Lower lobe of right lung (tissue), 2 donors: ENCODE measurements at regions not wholly inside any gene's neighbourhood (a gene's known extent, or its start where the extent isn't known, plus 50 kb on each side); places are given as distances from the start of the nearest gene placed in this dataset.
A peak's percentile ranks its signal among the peaks of the same experiment; 100 is the strongest.

Source experiments
- ATAC-seq, 2 donors: fragments of 200-7000 bp; cut with Tn5 transposase; one replicate each; pipeline ENCODE4 v1.9.1; 2020 to 2022; ENCODE audit warnings: mild to moderate bottlenecking in 2 of 2, moderate library complexity in 2 of 2
- DNase-seq: peaks from one replicate; pipeline ENCODE4 v3.0.0-alpha.2; 2020
- H3K27ac ChIP-seq: fragments of 200-600 bp; one replicate; pipeline ENCODE4 v1.8.0; 2022
- H3K27me3 ChIP-seq: fragments of 200-600 bp; one replicate; pipeline ENCODE4 v1.8.0; 2022; ENCODE audit warnings: low read depth
- H3K36me3 ChIP-seq: fragments of 200-600 bp; one replicate; pipeline ENCODE4 v1.8.0; 2022; ENCODE audit warnings: mild to moderate bottlenecking
- H3K4me1 ChIP-seq: fragments of 200-600 bp; one replicate; pipeline ENCODE4 v1.8.0; 2022
- H3K4me3 ChIP-seq: fragments of 200-600 bp; one replicate; pipeline ENCODE4 v1.8.0; 2022; ENCODE audit warnings: mild to moderate bottlenecking
- H3K9me3 ChIP-seq: fragments of 200-600 bp; one replicate; pipeline ENCODE4 v1.8.0; 2022
- intact Hi-C: fragments of 100-400 bp; cut with DNase I; formaldehyde crosslinking; loops from one replicate; pipeline ENCODE4 v1.11.0; 2022
- TF ChIP-seq, protein P1 (sequence below): fragments of 200-600 bp; IDR thresholded peaks from one replicate; pipeline ENCODE4 v1.8.0; 2022; ENCODE audit warnings: antibody characterized with exemption, mild to moderate bottlenecking
- donor health status: DM: no; HTN: yes; CAD: no; lungs with severe emphysema.

GRCh38 chr22:49349841-49350381, 477.8 kb downstream of the BRD1 start:
- H3K36me3 ChIP-seq, result no peaks in the 10 kb centered on the region
- TF ChIP-seq, protein P1, sequence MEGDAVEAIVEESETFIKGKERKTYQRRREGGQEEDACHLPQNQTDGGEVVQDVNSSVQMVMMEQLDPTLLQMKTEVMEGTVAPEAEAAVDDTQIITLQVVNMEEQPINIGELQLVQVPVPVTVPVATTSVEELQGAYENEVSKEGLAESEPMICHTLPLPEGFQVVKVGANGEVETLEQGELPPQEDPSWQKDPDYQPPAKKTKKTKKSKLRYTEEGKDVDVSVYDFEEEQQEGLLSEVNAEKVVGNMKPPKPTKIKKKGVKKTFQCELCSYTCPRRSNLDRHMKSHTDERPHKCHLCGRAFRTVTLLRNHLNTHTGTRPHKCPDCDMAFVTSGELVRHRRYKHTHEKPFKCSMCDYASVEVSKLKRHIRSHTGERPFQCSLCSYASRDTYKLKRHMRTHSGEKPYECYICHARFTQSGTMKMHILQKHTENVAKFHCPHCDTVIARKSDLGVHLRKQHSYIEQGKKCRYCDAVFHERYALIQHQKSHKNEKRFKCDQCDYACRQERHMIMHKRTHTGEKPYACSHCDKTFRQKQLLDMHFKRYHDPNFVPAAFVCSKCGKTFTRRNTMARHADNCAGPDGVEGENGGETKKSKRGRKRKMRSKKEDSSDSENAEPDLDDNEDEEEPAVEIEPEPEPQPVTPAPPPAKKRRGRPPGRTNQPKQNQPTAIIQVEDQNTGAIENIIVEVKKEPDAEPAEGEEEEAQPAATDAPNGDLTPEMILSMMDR, result no peak
- no peak overlapping the region for H3K27ac ChIP-seq
- H3K4me3 ChIP-seq, result no peak overlapping the region
- peak; percentile 36 for DNase-seq
- peaks cover 25% of the 10 kb centered on the region for H3K27me3 ChIP-seq
- ATAC-seq, result peak; percentile 16 to 19
- no peaks in the 10 kb centered on the region for H3K4me1 ChIP-seq
- intact Hi-C loops, result no loop called here
- H3K9me3 ChIP-seq, result no peaks in the 10 kb centered on the region

GRCh38 chr22:49349181-49349835, 478.4 kb downstream of the BRD1 start:
- ATAC-seq (no peak), DNase-seq (peak; percentile 28)
- Histone ChIP-seq H3K4me3 (no peak overlapping the region), H3K9me3 (no peaks in the 10 kb centered on the region), H3K36me3 (no peaks in the 10 kb centered on the region), H3K27ac (no peak overlapping the region), H3K27me3 (peaks cover 28% of the 10 kb centered on the region), H3K4me1 (no peaks in the 10 kb centered on the region)
- TF ChIP-seq, protein P1, result no peak
- intact Hi-C loops, result no loop called here

DNA sequence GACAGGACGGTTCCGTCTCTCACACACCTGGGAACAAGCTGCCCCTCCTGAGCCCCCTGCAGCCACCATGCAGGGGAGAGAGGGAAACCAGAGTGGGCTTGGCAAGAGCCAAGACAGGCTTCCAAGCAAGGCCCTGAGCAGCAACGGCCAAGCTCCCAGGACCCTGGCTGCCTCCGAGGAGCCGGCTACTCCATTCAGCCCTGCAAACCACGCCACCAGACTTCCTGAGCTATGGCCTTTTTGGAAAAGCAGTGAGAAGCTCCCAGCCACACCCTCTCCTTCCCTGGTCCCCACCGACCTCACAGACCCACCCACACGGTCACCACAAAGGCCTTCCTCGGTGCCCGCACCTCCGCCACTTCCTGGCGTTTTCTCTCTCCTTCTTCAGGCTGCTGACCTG, 479.0 kb downstream of the BRD1 start:
- H3K27ac ChIP-seq, result no peak overlapping the region
- peaks cover 28% of the 10 kb centered on the region for H3K27me3 ChIP-seq
- no peak for ATAC-seq
- no peak overlapping the region for H3K4me3 ChIP-seq
- TF ChIP-seq, protein P1, result no peak
- no peaks in the 10 kb centered on the region for H3K9me3 ChIP-seq
- DNase-seq, result peak; percentile 26
- intact Hi-C loops, result no loop called here
- H3K36me3 ChIP-seq, result no peaks in the 10 kb centered on the region
- no peaks in the 10 kb centered on the region for H3K4me1 ChIP-seq

DNA sequence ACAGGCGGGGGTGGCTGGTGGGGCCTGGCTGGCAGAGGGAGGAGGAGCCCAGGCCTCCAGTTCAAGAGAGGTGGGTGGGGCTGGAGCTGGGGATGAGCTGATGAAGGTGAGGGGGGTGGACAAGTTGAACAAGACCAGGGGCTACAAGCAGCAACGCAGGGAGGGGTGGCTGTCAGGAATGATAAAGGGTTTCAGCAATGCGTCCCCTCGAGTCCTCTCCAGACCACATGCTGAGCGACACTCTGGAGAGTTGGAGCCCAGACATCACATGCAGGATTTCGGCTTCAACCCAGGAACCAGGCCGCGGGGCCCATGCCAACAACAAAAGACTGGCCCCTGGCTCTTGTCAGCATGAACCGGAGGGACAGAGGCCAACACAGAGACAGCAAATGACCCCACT, 480.3 kb downstream of the BRD1 start:
- DNase-seq, result peak; percentile 8
- H3K4me1 ChIP-seq, result no peaks in the 10 kb centered on the region
- no peaks in the 10 kb centered on the region for H3K9me3 ChIP-seq
- ATAC-seq, result no peak
- H3K4me3 ChIP-seq, result no peak overlapping the region
- TF ChIP-seq, protein P1, result no peak
- intact Hi-C loops, result no loop called here
- peaks cover 22% of the 10 kb centered on the region for H3K27me3 ChIP-seq
- no peaks in the 10 kb centered on the region for H3K36me3 ChIP-seq
- H3K27ac ChIP-seq, result no peak overlapping the region

DNA sequence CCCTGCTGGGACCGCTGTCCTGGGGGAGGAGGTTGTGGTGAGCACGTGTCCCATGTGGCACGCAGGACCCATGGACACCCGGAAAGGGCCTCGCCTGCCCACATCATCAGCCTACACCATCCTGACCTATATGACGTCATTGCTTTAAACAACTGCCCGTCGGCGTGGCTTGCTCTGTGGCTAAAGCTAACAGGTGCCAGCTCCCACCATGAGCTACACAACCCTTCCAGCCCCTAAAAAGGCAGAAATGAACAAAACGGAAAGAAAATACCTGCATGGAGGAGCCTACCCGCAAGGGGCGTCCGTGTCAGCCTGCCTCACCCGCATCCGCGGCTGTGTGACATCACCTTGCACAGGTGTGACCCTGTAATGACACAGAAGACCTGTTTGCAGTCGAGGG, 481.8 kb downstream of the BRD1 start:
- Histone ChIP-seq H3K36me3 (no peaks in the 10 kb centered on the region), H3K4me1 (no peaks in the 10 kb centered on the region), H3K27me3 (peaks cover 31% of the 10 kb centered on the region), H3K4me3 (no peak overlapping the region), H3K9me3 (no peaks in the 10 kb centered on the region), H3K27ac (no peak overlapping the region)
- intact Hi-C loops, result no loop called here
- TF ChIP-seq, protein P1, result no peak
- no peak for ATAC-seq
- DNase-seq, result peak; percentile 28
